Thoracic aorta (tissue), 2 donors: ENCODE measurements at regions not wholly inside any gene's neighbourhood (a gene's known extent, or its start where the extent isn't known, plus 50 kb on each side); places are given as distances from the start of the nearest gene placed in this dataset.

Experiments used
- ATAC-seq: fragments of 150-250 bp; one replicate; pipeline ENCODE4 v1.8.0; 2017; ENCODE audit warnings: low read depth; ENCODE audit not compliant: insufficient number of reproducible peaks, low FRiP score
- DNase-seq: peaks from one replicate; pipeline ENCODE4 v3.0.0-alpha.2; 2020; ENCODE audit warnings: low spot score
- H3K27ac ChIP-seq, 2 donors: fragments of 200-600 bp; sonication (generic); 1 replicate in 1 of 2; 2 replicates in 1 of 2; pipeline ENCODE4 v1.5.1; 2016; ENCODE audit warnings: mild to moderate bottlenecking in 2 of 2, moderate library complexity in 2 of 2
- H3K27me3 ChIP-seq: fragments of 200-600 bp; sonication (generic); replicated peaks from 2 replicates; pipeline ENCODE4 v1.6.0; 2016; ENCODE audit warnings: mild to moderate bottlenecking; ENCODE audit not compliant: insufficient read depth
- H3K36me3 ChIP-seq: fragments of 200-600 bp; sonication (generic); one replicate; pipeline ENCODE4 v1.5.1; 2016
- H3K4me1 ChIP-seq, 2 donors: fragments of 200-600 bp; sonication (generic); 1 replicate in 1 of 2; 2 replicates in 1 of 2; pipeline versions ENCODE4 v1.5.1 to v1.6.0; 2016; ENCODE audit warnings: low read depth in 2 of 2, mild to moderate bottlenecking in 1 of 2; ENCODE audit not compliant: control insufficient read depth in 1 of 2
- H3K4me3 ChIP-seq: fragments of 200-600 bp; sonication (generic); 2 replicates; pipeline ENCODE4 v1.5.1; 2016; ENCODE audit warnings: mild to moderate bottlenecking
- H3K9me3 ChIP-seq: fragments of 200-600 bp; sonication (generic); 2 replicates; pipeline ENCODE4 v1.5.1; 2016
- CTCF ChIP-seq: fragments of 200-600 bp; sonication (generic); IDR thresholded peaks from one replicate; pipeline ENCODE4 v1.5.1; 2019; ENCODE audit warnings: antibody characterized with exemption

GRCh38 chr4:147381749-147382148 is 99.1 kb upstream of the EDNRA start:
- Histone ChIP-seq H3K36me3 (no peaks in the 10 kb centered on the region), H3K27ac (no peak overlapping the region), H3K27me3 (no peaks in the 10 kb centered on the region), H3K4me3 (no peak overlapping the region), H3K9me3 (no peaks in the 10 kb centered on the region), H3K4me1 (no peaks in the 10 kb centered on the region)
- TF ChIP-seq CTCF = no peak
- ATAC-seq = no peak
- no peak for DNase-seq

- no peak for ATAC-seq
- DNase-seq = no peak
- Histone ChIP-seq H3K4me3 (no peak overlapping the region), H3K9me3 (no peaks in the 10 kb centered on the region), H3K4me1 (no peaks in the 10 kb centered on the region), H3K36me3 (no peaks in the 10 kb centered on the region), H3K27me3 (no peaks in the 10 kb centered on the region), H3K27ac (no peak overlapping the region)
- TF ChIP-seq CTCF = no peak
These were observed 92.9 kb upstream of the EDNRA start for GRCh38 chr4:147388018-147388417.

GRCh38 chr4:147396105-147396504 is 84.8 kb upstream of the EDNRA start:
- H3K4me1 ChIP-seq = no peaks in the 10 kb centered on the region
- H3K27ac ChIP-seq = no peak overlapping the region
- H3K27me3 ChIP-seq = no peaks in the 10 kb centered on the region
- H3K9me3 ChIP-seq = no peaks in the 10 kb centered on the region
- no peak for TF ChIP-seq CTCF
- DNase-seq (no peak), ATAC-seq (no peak)
- no peak overlapping the region for H3K4me3 ChIP-seq
- no peaks in the 10 kb centered on the region for H3K36me3 ChIP-seq

- Histone ChIP-seq H3K27ac (no peak overlapping the region), H3K4me1 (no peaks in the 10 kb centered on the region), H3K4me3 (no peak overlapping the region), H3K27me3 (no peaks in the 10 kb centered on the region), H3K9me3 (no peaks in the 10 kb centered on the region), H3K36me3 (no peaks in the 10 kb centered on the region)
- ATAC-seq = no peak
- TF ChIP-seq CTCF = no peak
- no peak for DNase-seq
These were observed 82.3 kb upstream of the EDNRA start for GRCh38 chr4:147398556-147398955.

GRCh38 chr4:147400721-147401120 is 80.2 kb upstream of the EDNRA start:
- Histone ChIP-seq H3K27ac (no peak overlapping the region), H3K36me3 (no peaks in the 10 kb centered on the region), H3K4me1 (no peaks in the 10 kb centered on the region), H3K27me3 (no peaks in the 10 kb centered on the region), H3K4me3 (no peak overlapping the region), H3K9me3 (no peaks in the 10 kb centered on the region)
- no peak for ATAC-seq
- no peak for TF ChIP-seq CTCF
- DNase-seq = no peak
